GM21576 (cell line): ENCODE measurements at regions not wholly inside any gene's neighbourhood (a gene's known extent, or its start where the extent isn't known, plus 50 kb on each side); places are given as distances from the start of the nearest gene placed in this dataset.
"Not testable (repeated sequence)": the region's sequence is repeated elsewhere in the genome, so short reads cannot be mapped to it uniquely, and the experiment has no call there.

ENCODE experiments used
- ATAC-seq: cut with Tn5 transposase; IDR thresholded peaks from one replicate; pipeline ENCODE4 v1.9.1; 2021; ENCODE audit warnings: mild to moderate bottlenecking, moderate library complexity; ENCODE audit not compliant: unreplicated experiment

- no peak for ATAC-seq
These were observed 1053.0 kb downstream of the TSN start for GRCh38 chr2:122808286-122808969.

GRCh38 chr2:122812214-122812613 is 1056.8 kb downstream of the TSN start:
- ATAC-seq: not testable (repeated sequence)

- no peak for ATAC-seq
These were observed 1059.7 kb downstream of the TSN start for GRCh38 chr2:122815120-122815519.

GRCh38 chr2:122816803-122817202 is 1061.4 kb downstream of the TSN start:
- ATAC-seq: no peak

GRCh38 chr2:122822319-122822718 is 1066.9 kb downstream of the TSN start:
- ATAC-seq: no peak

- no peak for ATAC-seq
These were observed 1074.7 kb downstream of the TSN start for GRCh38 chr2:122830157-122830556.

- ATAC-seq: no peak
These were observed 1076.2 kb downstream of the TSN start for GRCh38 chr2:122831649-122832048.

- no peak for ATAC-seq
These were observed 1088.1 kb downstream of the TSN start for GRCh38 chr2:122843503-122843902.

GRCh38 chr2:122851161-122851560 is 1095.7 kb downstream of the TSN start:
- no peak for ATAC-seq

GRCh38 chr2:122851972-122852531 is 1096.6 kb downstream of the TSN start:
- no peak for ATAC-seq

- ATAC-seq: no peak
These were observed 1101.2 kb downstream of the TSN start for GRCh38 chr2:122856696-122857095.

- ATAC-seq: no peak
These were observed 1102.7 kb downstream of the TSN start for GRCh38 chr2:122858075-122858702.

GRCh38 chr2:122858813-122859212 is 1103.4 kb downstream of the TSN start:
- ATAC-seq: no peak

- no peak for ATAC-seq
These were observed 1103.8 kb downstream of the TSN start for GRCh38 chr2:122859260-122859659.

GRCh38 chr2:122863532-122863931 is 1108.1 kb downstream of the TSN start:
- ATAC-seq: no peak

GRCh38 chr2:122864728-122865127 is 1109.3 kb downstream of the TSN start:
- ATAC-seq: no peak

GRCh38 chr2:122866095-122866494 is 1110.6 kb downstream of the TSN start:
- ATAC-seq: no peak

- ATAC-seq: no peak
These were observed 1112.5 kb downstream of the TSN start for GRCh38 chr2:122867941-122868340.

GRCh38 chr2:122868646-122869275 is 1113.3 kb downstream of the TSN start:
- ATAC-seq: no peak

- ATAC-seq: no peak
These were observed 1118.5 kb downstream of the TSN start for GRCh38 chr2:122873951-122874350.

- ATAC-seq: no peak
These were observed 1119.8 kb downstream of the TSN start for GRCh38 chr2:122875091-122875865.
